Keratinocyte (primary cell): ENCODE measurements at regions not wholly inside any gene's neighbourhood (a gene's known extent, or its start where the extent isn't known, plus 50 kb on each side); places are given as distances from the start of the nearest gene placed in this dataset.

Experiments
- CTCF ChIP-seq, 3 experiments: IDR thresholded peaks in 1 of 3; conservative IDR thresholded peaks in 1 of 3; optimal IDR thresholded peaks in 1 of 3; 2 replicates in 2 of 3; 3 replicates in 1 of 3; pipeline versions ENCODE3 to v1.5.1; 2011; ENCODE audit warnings: low read length in 3 of 3, mild to moderate bottlenecking in 3 of 3, moderate library complexity in 2 of 3, control low read depth in 1 of 3, inconsistent platforms in 1 of 3; ENCODE audit not compliant: insufficient read depth in 2 of 3; ENCODE audit errors: extremely low read depth in 1 of 3
- EZH2 ChIP-seq: IDR thresholded peaks from one replicate; pipeline ENCODE4 v1.6.1; 2012; ENCODE audit warnings: inconsistent platforms, mild to moderate bottlenecking, low read length, moderate library complexity

GRCh38 chr16:65657556-65657955 lies 535.7 kb upstream of the CDH11 start:
- TF ChIP-seq EZH2 (no peak), CTCF (optimal IDR thresholded peaks at IDR 0.05 in 1 of 3, IDR thresholded peaks at IDR 0.05 in 1 of 3, conservative IDR thresholded peaks at IDR 0.05 in 1 of 3; ENCODE audit: extremely low read depth in 1 of 3, insufficient read depth in 2 of 3, low read length in 3 of 3) (no peak)
